GM23338 (cell line): ENCODE measurements at regions not wholly inside any gene's neighbourhood (a gene's known extent, or its start where the extent isn't known, plus 50 kb on each side); places are given as distances from the start of the nearest gene placed in this dataset.

ENCODE experiments used
- ATAC-seq: fragments of 200-7000 bp; cut with Tn5 transposase; 3 replicates; pipeline ENCODE4 v1.9.1; 2020
- DNase-seq: peaks from one replicate; pipeline ENCODE4 v3.0.0-alpha.2; 2015; ENCODE audit warnings: low spot score
- H2AFZ ChIP-seq: fragments of 200-600 bp; sonication (generic); 2 replicates; pipeline ENCODE4 v1.8.0; 2016; ENCODE audit warnings: antibody characterized with exemption, mild to moderate bottlenecking, moderate library complexity
- H3F3A ChIP-seq: fragments of 200-600 bp; sonication (generic); replicated peaks from 2 replicates; pipeline ENCODE4 v1.8.0; 2017; ENCODE audit warnings: antibody characterized with exemption, mixed run types, low read depth
- H3K27ac ChIP-seq: fragments of 200-600 bp; sonication (generic); 2 replicates; pipeline ENCODE4 v1.6.1; 2016; ENCODE audit warnings: low read depth
- H3K27me3 ChIP-seq: fragments of 200-600 bp; sonication (generic); 2 replicates; pipeline ENCODE4 v1.8.0; 2016; ENCODE audit warnings: mild to moderate bottlenecking, mixed run types, moderate library complexity; ENCODE audit not compliant: insufficient read depth
- H3K36me3 ChIP-seq: fragments of 200-600 bp; sonication (generic); 2 replicates; pipeline ENCODE4 v1.8.0; 2016; ENCODE audit warnings: mild to moderate bottlenecking; ENCODE audit not compliant: insufficient read depth
- H3K4me1 ChIP-seq: fragments of 200-600 bp; sonication (generic); 2 replicates; pipeline ENCODE4 v1.8.0; 2016; ENCODE audit warnings: mild to moderate bottlenecking, moderate library complexity; ENCODE audit not compliant: insufficient read depth
- H3K4me2 ChIP-seq: fragments of 200-600 bp; sonication (generic); 2 replicates; pipeline ENCODE4 v1.7.1; 2017; ENCODE audit warnings: mixed run types
- H3K4me3 ChIP-seq: fragments of 200-600 bp; sonication (generic); 2 replicates; pipeline ENCODE4 v1.6.1; 2016; ENCODE audit warnings: mixed run types
- H3K79me2 ChIP-seq: fragments of 200-600 bp; sonication (generic); replicated peaks from 2 replicates; pipeline ENCODE4 v1.8.0; 2017; ENCODE audit warnings: mild to moderate bottlenecking; ENCODE audit not compliant: insufficient read depth
- H3K9me2 ChIP-seq: fragments of 200-600 bp; sonication (generic); 2 replicates; pipeline ENCODE4 v1.8.0; 2017; ENCODE audit not compliant: insufficient read depth
- H4K20me1 ChIP-seq: fragments of 200-600 bp; sonication (generic); replicated peaks from 2 replicates; pipeline ENCODE4 v1.8.0; 2017; ENCODE audit warnings: mild to moderate bottlenecking; ENCODE audit not compliant: insufficient read depth
- H3K27ac Mint-ChIP-seq: 2 replicates; pipeline ENCODE4 v1.8.0; 2020; ENCODE audit warnings: inconsistent platforms, mild to moderate bottlenecking, moderate library complexity, mixed read lengths
- H3K27me3 Mint-ChIP-seq: 3 replicates; pipeline ENCODE4 v1.8.0; 2022; ENCODE audit warnings: low read depth, mild to moderate bottlenecking, moderate library complexity, mixed read lengths, inconsistent platforms; ENCODE audit not compliant: insufficient read depth, poor library complexity
- H3K36me3 Mint-ChIP-seq: 3 replicates; pipeline ENCODE4 v1.8.0; 2021; ENCODE audit warnings: low read depth, mild to moderate bottlenecking, inconsistent platforms, moderate library complexity, mixed read lengths
- H3K4me1 Mint-ChIP-seq: 3 replicates; pipeline ENCODE4 v1.8.0; 2020; ENCODE audit warnings: mild to moderate bottlenecking, inconsistent platforms, mixed read lengths
- H3K4me3 Mint-ChIP-seq: 3 replicates; pipeline ENCODE4 v1.8.0; 2021; ENCODE audit warnings: moderate library complexity, mild to moderate bottlenecking, inconsistent platforms, mixed read lengths
- H3K9me3 Mint-ChIP-seq: 3 replicates; pipeline ENCODE4 v1.8.0; 2020; ENCODE audit warnings: moderate library complexity, mild to moderate bottlenecking, inconsistent platforms, mixed read lengths
- CTCF ChIP-seq, 2 experiments: fragments of 200-600 bp in 1 of 2; sonication (generic) in 1 of 2; conservative IDR thresholded peaks; 2 replicates each; pipeline versions ENCODE4 v1.5.1 to v1.6.1; 2016 to 2017; ENCODE audit warnings: antibody characterized with exemption in 2 of 2, low read depth in 2 of 2, mild to moderate bottlenecking in 2 of 2, moderate library complexity in 1 of 2
- ETS1 ChIP-seq: IDR thresholded peaks from 2 replicates; pipeline ENCODE4 v1.6.1; 2016; ENCODE audit warnings: antibody characterized with exemption
- POLR2AphosphoS5 ChIP-seq: IDR thresholded peaks from 2 replicates; pipeline ENCODE4 v1.6.1; 2016; ENCODE audit warnings: antibody characterized with exemption, low read depth
- REST ChIP-seq: IDR thresholded peaks from one replicate; pipeline ENCODE4 v1.6.1; 2018; ENCODE audit warnings: antibody characterized with exemption; ENCODE audit not compliant: unreplicated experiment
- ZNF114 ChIP-seq: fragments of 250-450 bp; sonication (Bioruptor Pico); IDR thresholded peaks from 2 replicates; pipeline ENCODE4 v1.5.0; 2020; ENCODE audit warnings: mild to moderate bottlenecking, moderate library complexity
- ZNF462 ChIP-seq: fragments of 250-450 bp; sonication (Bioruptor Pico); IDR thresholded peaks from 2 replicates; pipeline ENCODE4 v1.5.0; 2020; ENCODE audit warnings: mild to moderate bottlenecking, moderate library complexity

GRCh38 chr12:91620992-91621391 lies 438.4 kb upstream of the DCN start (continued):
- no peak for TF ChIP-seq ZNF462 (CRISPR knock-in tag)
- no peak for TF ChIP-seq POLR2AphosphoS5
- TF ChIP-seq ETS1: no peak
- no peak for TF ChIP-seq REST

GRCh38 chr12:91620422-91620821 lies 437.8 kb upstream of the DCN start:
- H3K4me3 Mint-ChIP-seq: no peak overlapping the region
- Histone ChIP-seq H3K4me1 (0 out of 2 replicates have a peak, but pooled peaks cover 5% of the 10 kb centered on the region), H3K4me2 (no peak overlapping the region), H3K79me2 (no peaks in the 10 kb centered on the region), H3F3A (no peaks in the 10 kb centered on the region), H2AFZ (peak overlapping the region; percentile 76; the same call in 1 of the 2 replicates), H3K27ac (no peak overlapping the region), H4K20me1 (no peaks in the 10 kb centered on the region), H3K9me2 (peaks cover 3% of the 10 kb centered on the region; the same call in 1 of the 2 replicates), H3K27me3 (no peaks in the 10 kb centered on the region), H3K4me3 (no peak overlapping the region), H3K36me3 (no peaks in the 10 kb centered on the region)
- no peaks in the 10 kb centered on the region for H3K36me3 Mint-ChIP-seq
- ATAC-seq (no peak), DNase-seq (no peak)
- no peak overlapping the region for H3K27ac Mint-ChIP-seq
- peaks cover 2% of the 10 kb centered on the region for H3K27me3 Mint-ChIP-seq
- H3K4me1 Mint-ChIP-seq: peaks cover 6% of the 10 kb centered on the region; the same call in 2 of the 3 replicates
- peaks cover 5% of the 10 kb centered on the region; the same call in 2 of the 3 replicates for H3K9me3 Mint-ChIP-seq
- TF ChIP-seq ZNF114: no peak
- no peak for TF ChIP-seq CTCF (conservative IDR thresholded peaks at IDR 0.05; ENCODE audit: low read depth in 2 of 2)
- TF ChIP-seq ETS1: no peak
